ENCODE measurements at regions not wholly inside any gene's neighbourhood (a gene's known extent, or its start where the extent isn't known, plus 50 kb on each side); places are given as distances from the start of the nearest gene placed in this dataset.

GRCh38 chr3:167188592-167188991 is 191.5 kb downstream of the ZBBX start:
- no peak for DNase-seq

GRCh38 chr3:167187221-167187620 is 192.9 kb downstream of the ZBBX start:
- DNase-seq, result no peak

- no peak for DNase-seq
Measured at GRCh38 chr3:167184511-167184910, 195.6 kb downstream of the ZBBX start.

- DNase-seq, result no peak
Measured at GRCh38 chr3:167172377-167172776, 207.7 kb downstream of the ZBBX start.

- DNase-seq, result no peak
Measured at GRCh38 chr3:167167491-167167890, 212.6 kb downstream of the ZBBX start.

- DNase-seq, result no peak
Measured at GRCh38 chr3:167166594-167167253, 213.4 kb downstream of the ZBBX start.

- no peak for DNase-seq
Measured at GRCh38 chr3:167166012-167166411, 214.1 kb downstream of the ZBBX start.

GRCh38 chr3:167163580-167163979 is 216.5 kb downstream of the ZBBX start:
- no peak for DNase-seq

GRCh38 chr3:167162083-167162482 is 218.0 kb downstream of the ZBBX start:
- DNase-seq, result no peak

- no peak for DNase-seq
Measured at GRCh38 chr3:167160781-167161180, 219.3 kb downstream of the ZBBX start.

- no peak for DNase-seq
Measured at GRCh38 chr3:167151636-167152035, 228.5 kb downstream of the ZBBX start.

- DNase-seq, result no peak
Measured at GRCh38 chr3:167148136-167148535, 232.0 kb downstream of the ZBBX start.

- no peak for DNase-seq
Measured at GRCh38 chr3:167146911-167147310, 233.2 kb downstream of the ZBBX start.

GRCh38 chr3:167125612-167126407 is 254.3 kb downstream of the ZBBX start:
- DNase-seq, result no peak

- no peak for DNase-seq
Measured at GRCh38 chr3:167120828-167121227, 259.3 kb downstream of the ZBBX start.

- DNase-seq, result no peak
Measured at GRCh38 chr3:167116120-167116922, 263.8 kb downstream of the ZBBX start.

- no peak for DNase-seq
Measured at GRCh38 chr3:167115331-167115934, 264.7 kb downstream of the ZBBX start.

GRCh38 chr3:167114619-167115018 is 265.5 kb downstream of the ZBBX start:
- DNase-seq, result no peak

GRCh38 chr3:167113035-167113830 is 266.9 kb downstream of the ZBBX start:
- no peak for DNase-seq

- no peak for DNase-seq
Measured at GRCh38 chr3:167110901-167111300, 269.2 kb downstream of the ZBBX start.

GRCh38 chr3:167109746-167110145 is 270.4 kb downstream of the ZBBX start:
- DNase-seq, result no peak

- no peak for DNase-seq
Measured at GRCh38 chr3:167106456-167106855, 273.6 kb downstream of the ZBBX start.
